ENCODE measurements at regions not wholly inside any gene's neighbourhood (a gene's known extent, or its start where the extent isn't known, plus 50 kb on each side); places are given as distances from the start of the nearest gene placed in this dataset.

DNA sequence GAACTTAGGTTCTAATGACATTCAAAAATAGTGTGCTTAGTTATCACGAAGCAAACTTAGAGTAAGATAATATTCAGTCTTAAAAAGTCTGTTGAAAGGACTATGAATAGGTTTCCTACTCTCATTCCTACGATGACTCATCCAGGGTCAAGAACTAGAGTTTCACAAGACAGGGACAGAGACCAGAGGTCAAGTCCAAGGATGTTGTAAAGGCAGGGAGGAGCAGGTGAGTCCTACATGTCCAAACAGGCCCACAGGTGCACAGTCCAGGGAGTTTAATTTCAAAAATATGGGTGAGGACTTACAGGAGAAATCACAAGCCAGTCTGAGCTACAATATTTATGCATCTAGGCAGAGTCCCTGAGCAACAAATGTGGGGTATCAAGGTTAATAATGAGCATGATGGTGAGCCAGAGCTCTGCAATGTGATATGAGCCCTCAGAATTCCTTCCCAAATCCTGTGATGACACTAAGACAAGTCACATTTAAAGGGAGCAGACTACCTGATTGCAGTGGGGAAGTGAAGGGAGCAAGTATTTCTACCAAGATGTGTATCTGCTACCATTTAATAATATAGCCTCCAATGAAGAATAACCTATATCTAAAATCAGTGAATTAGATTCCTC lies 100.0 kb upstream of the NRIP1 start:
- TF ChIP-seq, protein P1, sequence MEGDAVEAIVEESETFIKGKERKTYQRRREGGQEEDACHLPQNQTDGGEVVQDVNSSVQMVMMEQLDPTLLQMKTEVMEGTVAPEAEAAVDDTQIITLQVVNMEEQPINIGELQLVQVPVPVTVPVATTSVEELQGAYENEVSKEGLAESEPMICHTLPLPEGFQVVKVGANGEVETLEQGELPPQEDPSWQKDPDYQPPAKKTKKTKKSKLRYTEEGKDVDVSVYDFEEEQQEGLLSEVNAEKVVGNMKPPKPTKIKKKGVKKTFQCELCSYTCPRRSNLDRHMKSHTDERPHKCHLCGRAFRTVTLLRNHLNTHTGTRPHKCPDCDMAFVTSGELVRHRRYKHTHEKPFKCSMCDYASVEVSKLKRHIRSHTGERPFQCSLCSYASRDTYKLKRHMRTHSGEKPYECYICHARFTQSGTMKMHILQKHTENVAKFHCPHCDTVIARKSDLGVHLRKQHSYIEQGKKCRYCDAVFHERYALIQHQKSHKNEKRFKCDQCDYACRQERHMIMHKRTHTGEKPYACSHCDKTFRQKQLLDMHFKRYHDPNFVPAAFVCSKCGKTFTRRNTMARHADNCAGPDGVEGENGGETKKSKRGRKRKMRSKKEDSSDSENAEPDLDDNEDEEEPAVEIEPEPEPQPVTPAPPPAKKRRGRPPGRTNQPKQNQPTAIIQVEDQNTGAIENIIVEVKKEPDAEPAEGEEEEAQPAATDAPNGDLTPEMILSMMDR (IDR thresholded peaks at IDR 0.05; ENCODE audit: insufficient read depth, missing control alignments) = no peak
- FAIRE-seq (no peak), DNase-seq (ENCODE audit: insufficient read length, low spot score) (no peak)

DNA sequence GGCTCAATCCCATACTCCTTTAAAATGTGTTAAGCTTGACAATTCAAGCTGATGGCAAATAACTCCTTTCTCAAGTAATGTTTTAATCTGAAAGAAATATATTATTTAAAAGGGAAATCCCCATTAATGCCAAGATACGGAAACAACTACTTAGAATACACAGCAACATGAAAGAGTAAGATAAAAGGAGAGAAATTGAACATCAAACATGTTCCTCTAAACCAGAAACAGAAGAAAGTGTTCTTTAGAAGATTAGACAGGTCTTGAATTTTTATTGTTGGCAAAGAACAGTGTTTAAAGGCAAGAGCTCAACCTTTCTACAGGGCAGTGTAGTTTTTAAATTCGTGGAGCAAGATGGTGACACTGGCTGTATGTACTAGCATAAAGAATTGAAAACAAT lies 105.8 kb upstream of the NRIP1 start:
- TF ChIP-seq, protein P1 (IDR thresholded peaks at IDR 0.05; ENCODE audit: insufficient read depth, missing control alignments) = no peak
- no peak for FAIRE-seq

DNA sequence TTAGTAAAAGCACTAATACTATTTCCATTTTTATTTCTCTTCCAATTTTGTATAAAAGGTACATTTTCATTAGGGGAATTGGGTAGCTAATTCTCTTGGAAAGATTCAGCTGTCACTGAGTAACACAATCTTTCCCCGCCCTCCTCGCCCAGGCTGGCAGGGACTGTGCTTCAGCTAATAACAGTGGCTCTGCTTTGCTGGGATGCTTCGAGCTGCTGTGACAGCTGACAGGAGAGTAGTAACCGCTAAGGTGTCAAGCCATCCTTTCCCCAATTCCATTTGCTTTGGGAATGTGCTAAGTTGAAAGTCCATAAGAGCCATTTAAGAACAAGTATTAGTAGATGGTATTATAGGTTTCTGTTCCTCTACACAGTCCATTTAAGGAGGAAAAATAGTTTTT lies 106.7 kb upstream of the NRIP1 start:
- TF ChIP-seq, protein P1 (IDR thresholded peaks at IDR 0.05; ENCODE audit: insufficient read depth, missing control alignments) = no peak
- no peak for FAIRE-seq
- no peak for DNase-seq (ENCODE audit: insufficient read length, low spot score)

More for the DNA sequence above, 105.8 kb upstream of the NRIP1 start:
- no peak for DNase-seq (ENCODE audit: insufficient read length, low spot score)

DNA sequence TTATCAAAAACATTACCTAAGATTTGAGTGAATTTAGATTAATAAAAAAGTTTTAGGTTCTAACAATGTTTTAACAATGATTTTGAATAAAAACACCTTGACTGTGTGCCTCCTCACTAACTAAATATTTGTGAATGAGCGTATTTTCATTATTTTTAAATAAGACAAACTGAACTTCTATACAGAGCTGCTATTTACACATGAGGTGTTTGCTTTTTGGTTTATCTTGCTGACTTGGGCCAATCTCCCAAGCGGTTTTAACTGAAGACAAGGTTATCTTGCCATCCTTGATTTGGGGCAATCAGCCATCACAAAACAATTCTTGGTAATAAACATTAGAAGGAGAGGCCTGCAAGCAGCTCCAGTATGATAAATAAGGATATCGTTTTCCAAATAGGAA lies 108.2 kb upstream of the NRIP1 start:
- TF ChIP-seq, protein P1 (IDR thresholded peaks at IDR 0.05; ENCODE audit: insufficient read depth, missing control alignments) = no peak
- FAIRE-seq (no peak), DNase-seq (ENCODE audit: insufficient read length, low spot score) (no peak)

DNA sequence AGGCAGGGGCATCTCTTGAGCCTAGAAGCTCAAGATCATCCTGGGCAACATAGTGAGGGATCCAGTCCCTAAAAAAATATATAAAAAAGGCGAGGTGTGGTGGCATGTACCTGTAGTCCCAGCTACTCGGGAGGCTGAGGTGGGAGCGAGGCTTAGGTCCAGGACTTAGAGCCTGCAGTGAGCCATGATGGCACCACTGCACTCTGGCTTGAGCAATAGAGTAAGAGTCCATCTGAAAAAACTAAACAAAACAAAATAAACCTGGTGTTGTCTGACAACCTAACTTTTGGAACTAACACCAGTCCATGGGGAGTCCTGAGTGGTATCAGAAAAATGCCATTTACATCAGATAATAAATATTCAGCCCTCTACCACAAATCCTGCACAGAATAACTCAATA lies 110.1 kb upstream of the NRIP1 start:
- FAIRE-seq (no peak), DNase-seq (ENCODE audit: insufficient read length, low spot score) (no peak)
- TF ChIP-seq, protein P1 (IDR thresholded peaks at IDR 0.05; ENCODE audit: insufficient read depth, missing control alignments) = no peak

DNA sequence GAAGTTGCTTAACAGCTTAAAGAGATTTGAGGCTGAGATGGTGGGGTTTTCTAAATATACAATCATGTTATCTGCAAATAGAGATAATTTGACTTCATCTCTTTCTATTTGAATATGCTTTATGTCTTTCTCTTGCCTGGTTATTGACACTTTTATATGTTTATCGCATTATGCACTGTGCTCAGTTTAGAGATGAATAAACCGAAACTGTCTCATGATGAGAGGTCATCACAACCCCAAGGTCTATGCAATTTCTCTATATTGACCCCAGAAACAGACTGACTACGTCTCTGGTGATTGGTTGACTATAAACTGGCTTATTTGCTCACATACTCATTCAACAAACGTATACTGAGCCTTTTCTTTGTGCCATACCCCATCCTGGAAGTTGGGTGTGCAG lies 117.9 kb upstream of the NRIP1 start:
- no peak for DNase-seq (ENCODE audit: insufficient read length, low spot score)
- FAIRE-seq = no peak
- TF ChIP-seq, protein P1 (IDR thresholded peaks at IDR 0.05; ENCODE audit: insufficient read depth, missing control alignments) = no peak

DNA sequence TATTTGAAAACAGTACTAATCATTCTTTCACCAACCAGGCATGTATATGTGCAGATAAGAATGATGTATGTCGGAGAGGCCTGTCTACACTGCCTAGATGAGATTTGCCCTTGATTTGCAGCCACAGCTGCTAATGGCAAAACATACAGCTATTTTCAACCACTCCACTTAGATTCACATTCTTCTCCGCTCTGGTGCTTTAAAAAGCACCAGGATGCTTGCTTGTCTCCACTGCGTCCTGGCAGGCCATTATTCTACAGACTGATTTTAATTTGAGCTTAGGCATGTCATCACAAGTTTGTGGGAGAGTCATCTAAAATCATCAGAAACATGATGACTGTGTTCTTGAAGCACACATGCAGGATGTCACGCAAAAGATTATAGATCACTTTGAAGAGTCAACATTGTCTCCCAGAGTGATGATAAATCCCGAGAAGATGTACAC lies 119.0 kb upstream of the NRIP1 start:
- DNase-seq (ENCODE audit: insufficient read length, low spot score) = no peak
- no peak for FAIRE-seq
- TF ChIP-seq, protein P1 (IDR thresholded peaks at IDR 0.05; ENCODE audit: insufficient read depth, missing control alignments) = no peak

Data from D721Med (cell line).